ENCODE measurements at regions not wholly inside any gene's neighbourhood (a gene's known extent, or its start where the extent isn't known, plus 50 kb on each side); places are given as distances from the start of the nearest gene placed in this dataset.
A peak's percentile ranks its signal among the peaks of the same experiment; 100 is the strongest.
"Not testable (repeated sequence)": the region's sequence is repeated elsewhere in the genome, so short reads cannot be mapped to it uniquely, and the experiment has no call there.

DNA sequence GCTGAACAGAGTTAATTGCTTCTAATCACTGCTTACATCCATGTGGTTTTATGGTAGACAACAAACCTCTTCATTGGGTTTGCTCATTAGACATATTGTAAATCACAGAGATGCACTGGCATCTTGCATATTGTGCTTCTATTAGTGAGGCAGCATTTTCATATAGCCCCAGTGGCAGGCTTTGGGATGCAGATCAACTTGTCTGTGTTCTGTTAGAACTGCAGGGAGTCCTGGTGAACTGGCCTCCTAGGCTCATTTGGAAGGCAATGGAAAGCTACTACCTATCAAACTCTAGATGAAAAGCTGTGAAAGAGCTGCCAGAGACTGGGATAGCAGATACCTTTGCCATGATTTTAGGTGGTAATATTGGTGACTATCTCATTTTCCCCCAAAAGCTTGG lies 108.8 kb downstream of the NAA11 start:
- DNase-seq, result no peak

DNA sequence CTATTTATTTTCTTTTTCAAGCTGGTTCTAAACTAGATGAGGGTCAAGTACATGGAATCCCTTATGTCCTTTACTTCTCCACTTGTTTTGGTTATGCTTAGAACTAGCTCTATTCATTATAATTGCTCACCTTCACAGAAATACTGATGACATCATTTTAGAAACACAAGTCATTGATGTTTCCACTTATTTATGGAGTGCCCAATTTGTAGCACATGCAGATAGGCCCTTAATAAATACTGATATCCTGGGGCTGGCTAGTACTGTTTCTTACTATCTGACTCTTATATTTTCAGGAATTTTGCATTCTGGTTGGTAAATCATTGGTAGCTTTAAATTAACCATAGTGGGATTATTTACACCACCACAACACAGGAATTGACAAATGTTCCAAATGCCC lies 112.2 kb downstream of the NAA11 start:
- DNase-seq, result no peak

DNA sequence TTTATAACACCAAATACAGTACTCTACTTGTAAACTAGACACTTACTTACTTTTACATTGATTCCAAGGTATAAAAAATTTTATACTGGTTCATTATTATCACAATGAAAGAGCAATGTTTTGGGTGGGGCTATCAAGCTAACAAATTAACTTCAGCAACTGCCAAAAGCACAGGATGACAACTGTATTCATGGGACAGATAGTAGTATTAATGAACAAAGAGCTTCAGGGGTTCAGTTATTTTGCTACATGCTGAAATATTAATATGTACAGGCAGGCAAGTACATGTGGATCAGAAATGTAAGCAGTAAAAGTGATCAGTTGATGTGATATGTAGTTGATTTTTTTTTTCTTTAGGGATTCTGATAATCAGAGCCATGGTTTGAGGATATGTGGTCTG lies 112.9 kb downstream of the NAA11 start:
- no peak for DNase-seq

DNA sequence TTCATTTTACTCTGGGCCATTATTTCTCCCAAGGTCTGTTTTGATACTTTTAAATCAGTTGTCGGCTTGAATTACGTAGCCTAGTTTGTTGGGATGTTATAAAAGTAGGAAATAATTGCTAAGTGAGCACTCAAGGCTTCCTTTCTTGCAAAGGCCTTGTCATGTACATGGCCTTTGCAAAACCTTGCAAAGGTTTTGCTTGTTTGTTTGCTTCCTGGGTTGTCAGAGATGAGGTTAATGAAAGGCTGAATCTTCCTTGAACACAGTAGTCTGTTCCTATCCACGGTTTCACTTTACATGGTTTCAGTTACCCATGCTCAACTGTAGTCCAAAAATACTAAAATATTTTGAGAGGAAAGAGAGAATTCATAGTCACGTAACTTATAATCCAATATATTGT lies 113.5 kb downstream of the NAA11 start:
- DNase-seq, result no peak

DNA sequence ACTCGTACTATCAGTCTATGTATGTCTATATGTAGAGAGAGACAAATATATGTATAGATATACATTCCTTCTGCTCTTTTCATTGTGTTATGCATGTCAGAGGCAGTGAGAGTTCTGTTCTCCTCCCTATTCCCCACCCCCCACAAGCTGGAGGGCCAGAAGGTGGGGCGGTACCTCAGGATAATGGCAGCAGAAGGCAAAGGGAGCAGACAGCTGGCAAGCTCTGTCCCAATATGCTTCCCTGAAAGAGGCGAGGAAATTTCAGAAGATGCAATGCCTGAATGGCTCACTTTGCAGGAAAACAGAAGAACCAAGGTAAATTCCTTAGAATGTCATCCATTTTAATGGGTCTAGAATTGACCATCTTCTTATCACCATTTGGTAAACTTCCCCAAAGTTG lies 114.4 kb downstream of the NAA11 start:
- DNase-seq, result no peak

DNA sequence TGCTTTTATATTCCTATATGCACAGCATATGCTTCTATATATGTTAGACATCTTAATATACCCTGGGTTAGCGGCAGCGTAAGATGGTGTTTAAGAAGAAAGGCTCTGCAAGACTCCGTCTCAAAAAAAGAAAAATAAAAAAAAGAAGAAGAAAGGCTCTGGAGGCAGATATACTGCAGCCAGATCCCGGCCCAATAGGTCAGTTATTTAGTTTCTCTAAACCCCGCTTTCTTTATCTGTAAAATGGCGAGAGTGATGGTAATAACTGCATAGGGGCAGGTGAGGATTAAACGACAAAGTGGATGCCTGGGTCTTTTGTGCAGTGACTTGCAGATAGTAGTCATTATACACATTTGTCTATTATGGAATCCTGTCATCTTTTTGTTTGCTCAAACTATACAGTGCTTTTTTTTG lies 115.2 kb downstream of the NAA11 start:
- no peak for DNase-seq

DNA sequence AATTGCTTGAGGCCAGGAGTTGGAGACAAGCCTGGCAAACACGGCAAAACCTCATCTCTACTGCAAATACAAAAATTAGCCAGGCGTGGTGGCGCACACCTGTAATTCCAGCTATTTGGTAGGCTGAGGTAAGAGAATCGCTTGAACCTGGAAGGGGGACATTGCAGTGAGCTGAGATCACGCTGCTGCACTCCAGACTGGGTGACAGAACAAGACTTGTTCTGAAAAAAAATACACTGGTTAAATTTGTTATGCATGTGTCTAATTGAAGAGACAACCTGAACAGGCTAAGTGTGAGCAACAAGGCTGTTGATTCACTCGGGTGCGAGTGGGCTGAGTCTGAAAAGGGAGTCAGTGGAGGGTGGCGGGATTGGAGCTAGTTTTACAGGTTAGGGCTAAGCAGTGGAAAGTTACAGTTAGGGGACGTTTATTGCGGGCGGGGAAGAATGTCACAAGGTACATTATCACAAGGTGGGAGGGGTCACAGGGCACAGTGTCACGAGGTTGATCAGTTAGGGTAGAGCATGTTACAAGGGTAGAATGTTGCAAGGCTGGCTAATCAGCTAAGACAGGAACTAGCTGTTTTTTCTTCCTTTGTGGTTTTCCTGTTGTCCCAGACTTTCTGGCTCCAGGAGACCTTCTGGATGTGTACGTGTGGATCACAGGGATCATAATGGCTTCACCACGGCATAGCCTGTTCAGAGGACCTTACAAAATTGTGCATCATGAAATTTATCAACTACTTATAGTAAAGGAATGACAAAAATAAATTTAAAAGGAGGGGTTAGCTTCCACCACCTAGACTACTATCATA lies 115.8 kb downstream of the NAA11 start:
- no peak for DNase-seq

DNA sequence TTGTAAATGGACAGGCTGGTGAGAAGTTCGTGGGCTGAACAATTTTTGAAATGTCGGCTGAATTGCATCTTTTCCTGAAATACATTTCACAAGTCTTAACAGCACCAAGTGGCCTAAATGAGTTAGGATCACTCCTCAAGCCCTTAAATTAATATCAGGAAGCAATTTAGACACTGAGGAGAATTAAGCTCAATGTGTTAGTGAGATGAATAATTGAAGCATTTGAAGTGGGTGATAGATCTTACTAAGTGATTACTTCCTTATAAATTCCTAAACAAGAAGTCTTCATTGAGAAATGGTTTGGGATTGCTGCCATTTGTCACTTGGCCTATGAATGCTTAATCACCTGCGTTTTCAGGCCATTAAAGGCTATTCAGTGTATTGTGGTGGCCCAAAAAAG lies 116.8 kb downstream of the NAA11 start:
- DNase-seq, result no peak

DNA sequence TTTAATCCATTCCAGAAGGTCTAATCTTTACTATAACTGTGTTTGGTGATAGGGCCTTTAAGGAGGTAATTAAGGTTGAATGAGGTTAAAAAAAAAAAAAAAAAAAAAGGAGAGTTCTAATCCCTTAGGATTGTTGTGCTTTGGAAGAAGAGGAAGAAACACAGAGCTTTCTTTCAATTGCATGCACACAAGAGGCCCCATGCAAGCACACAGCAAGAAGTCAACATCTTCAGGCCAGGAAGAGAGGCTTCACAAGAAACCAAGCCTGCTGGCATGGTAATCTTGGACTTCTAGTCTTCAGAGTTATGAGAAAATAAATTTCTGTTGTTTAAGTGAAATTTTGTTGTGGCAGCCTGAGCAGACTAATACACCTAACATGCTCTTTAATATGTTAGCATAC lies 118.6 kb downstream of the NAA11 start:
- DNase-seq, result no peak

DNA sequence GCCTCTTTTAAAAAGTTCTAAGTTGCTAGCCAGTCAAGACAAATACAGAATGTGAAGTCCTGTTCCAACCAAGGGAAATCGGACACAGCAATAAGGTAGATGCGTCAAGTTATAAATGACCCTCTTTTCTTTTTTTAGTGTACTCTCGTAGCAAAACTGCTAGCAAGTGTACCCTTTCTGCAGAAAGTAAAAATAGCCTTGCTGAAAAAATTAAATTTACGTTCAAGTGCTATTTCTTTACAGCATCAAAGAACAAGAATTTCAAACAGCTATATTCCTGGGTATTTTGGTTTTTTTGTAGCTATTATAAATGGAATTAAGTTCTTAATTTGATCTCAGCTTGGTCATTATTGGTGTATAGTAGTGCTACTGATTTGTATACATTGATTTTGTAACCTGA lies 119.2 kb downstream of the NAA11 start:
- no peak for DNase-seq

DNA sequence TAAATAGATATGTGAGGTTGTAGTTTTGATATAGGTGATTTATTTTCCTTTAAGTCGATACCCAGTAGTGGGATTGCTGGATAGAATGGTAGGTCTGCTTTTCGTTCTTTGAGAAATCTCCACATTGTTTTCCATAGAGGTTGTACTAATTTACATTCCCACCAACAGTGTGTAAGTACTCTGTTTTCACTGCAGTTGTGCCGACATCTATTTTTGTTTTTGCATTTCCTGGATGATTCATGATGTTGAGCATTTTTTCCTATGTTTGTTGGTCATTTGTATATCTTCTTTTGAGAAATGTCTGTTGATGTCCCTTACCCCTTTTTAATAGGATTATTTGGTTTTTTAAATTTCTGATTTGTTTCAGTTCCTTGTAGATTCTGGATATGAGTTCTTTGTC lies 120.7 kb downstream of the NAA11 start:
- DNase-seq, result no peak

DNA sequence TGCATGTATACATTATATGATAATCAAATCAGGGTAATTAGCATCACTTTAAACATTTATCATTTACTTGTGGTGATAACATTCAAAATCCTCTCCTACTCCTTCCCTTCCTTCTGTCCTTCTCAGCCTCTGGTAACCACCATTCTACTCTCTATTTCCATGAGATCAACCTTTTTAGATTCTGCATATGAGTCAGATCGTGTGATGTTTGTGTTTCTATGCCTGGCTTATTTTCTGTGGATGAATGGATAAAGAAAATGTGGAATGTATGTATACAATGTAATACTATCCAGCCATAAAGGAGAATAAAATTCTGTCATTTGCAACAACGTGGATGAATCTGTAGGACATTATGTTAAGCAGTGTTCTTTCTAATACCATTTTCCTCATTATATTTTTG lies 123.9 kb downstream of the NAA11 start:
- DNase-seq, result no peak

DNA sequence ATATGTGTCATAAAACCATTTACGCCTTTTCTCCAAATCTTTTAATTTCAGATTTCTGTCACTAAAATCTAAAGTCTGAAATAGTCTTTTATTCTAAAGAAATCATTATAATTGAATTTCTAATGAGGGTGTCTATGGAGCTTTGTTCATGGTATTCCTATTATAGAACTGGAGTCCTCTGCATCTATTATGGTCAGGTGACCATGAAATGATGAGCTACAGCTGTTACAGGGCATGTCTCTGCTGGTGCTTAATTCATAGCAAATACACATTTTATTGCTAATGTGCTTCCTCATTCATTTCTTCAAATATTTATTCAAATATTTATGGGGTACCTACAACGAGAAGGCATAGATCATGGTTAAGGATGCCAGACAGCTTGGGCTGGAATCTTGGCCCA lies 126.1 kb downstream of the NAA11 start:
- DNase-seq, result no peak

DNA sequence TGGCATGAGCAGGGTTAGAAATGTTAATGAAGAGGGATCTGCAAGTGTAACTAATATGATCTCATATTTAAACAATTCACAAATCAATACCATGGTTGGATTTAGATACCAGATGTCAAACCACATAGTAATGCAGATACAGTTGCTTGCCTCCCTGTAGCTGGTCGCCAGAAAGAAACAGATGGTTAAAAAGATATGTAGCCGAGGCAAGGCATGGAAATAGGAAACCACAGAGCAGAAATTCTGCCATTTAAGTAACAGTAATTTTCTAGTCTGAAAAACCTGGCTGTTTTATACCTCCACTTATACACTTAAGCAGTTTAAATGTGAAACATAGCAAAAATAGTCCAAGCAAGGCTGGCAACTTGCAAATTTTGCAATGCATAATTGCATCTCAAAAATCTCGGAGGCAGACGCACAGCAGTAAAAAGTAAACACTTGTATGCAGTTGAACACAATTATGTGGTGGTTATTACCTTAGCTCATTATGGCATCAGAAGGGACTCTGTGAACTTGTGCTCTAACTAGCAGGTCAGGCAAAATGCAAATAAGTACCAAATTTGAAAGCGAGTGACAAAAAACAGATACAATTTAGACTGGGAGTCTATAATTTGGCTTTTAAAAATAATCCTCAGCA lies 126.8 kb downstream of the NAA11 start:
- no peak for DNase-seq

DNA sequence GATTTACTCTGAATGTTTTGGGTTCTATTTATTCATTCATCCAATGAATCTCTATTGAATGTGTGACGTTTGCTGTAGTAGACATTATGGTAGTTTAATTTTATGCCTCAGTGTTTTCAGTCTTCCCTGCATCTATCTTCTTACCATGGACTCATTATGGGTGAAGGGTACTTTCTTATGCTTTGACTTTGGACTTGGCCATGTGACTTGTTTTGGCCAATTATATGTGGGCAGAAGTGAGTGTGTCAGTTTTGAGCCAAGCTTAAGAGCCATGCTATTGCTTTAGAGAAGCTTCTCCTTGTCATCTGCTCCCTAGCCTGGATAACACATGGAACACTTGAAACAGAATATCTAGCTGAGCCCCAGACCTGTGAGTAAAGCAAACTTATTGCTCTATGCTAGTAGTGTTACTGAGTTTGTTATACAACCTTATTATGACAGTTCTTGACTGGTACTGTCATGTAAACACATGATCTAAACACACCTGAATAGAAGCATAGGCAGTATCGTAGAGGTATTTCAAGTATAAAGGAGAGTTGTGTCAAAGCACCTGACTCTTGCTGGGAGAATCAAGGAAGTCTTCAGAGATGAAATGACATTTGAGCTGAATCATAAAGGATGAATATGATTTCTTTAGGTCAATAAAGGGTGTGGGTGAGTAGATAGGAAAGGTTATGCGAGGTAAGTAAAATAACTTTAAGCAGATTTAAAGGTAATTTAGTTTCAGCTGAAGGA lies 128.4 kb downstream of the NAA11 start:
- DNase-seq, result no peak

DNA sequence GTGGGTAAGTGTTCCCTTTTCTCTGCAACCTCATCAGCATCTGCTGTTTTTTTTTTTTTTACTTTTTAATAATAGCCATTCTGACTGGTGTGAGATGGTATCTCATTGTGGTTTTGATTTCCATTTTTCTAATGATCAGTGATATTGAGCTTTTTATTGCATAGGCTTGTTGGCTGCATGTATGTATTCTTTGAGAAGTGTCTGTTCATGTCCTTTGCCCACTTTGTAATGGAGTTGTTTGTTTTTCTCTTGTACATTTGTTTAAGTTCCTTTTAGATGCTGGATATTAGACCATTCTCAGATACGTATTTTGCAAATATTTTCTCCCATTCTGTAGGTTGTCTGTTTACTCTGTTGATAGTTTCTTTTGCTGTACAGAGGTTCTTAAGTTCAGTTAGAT lies 134.6 kb downstream of the NAA11 start:
- not testable (repeated sequence) for DNase-seq

DNA sequence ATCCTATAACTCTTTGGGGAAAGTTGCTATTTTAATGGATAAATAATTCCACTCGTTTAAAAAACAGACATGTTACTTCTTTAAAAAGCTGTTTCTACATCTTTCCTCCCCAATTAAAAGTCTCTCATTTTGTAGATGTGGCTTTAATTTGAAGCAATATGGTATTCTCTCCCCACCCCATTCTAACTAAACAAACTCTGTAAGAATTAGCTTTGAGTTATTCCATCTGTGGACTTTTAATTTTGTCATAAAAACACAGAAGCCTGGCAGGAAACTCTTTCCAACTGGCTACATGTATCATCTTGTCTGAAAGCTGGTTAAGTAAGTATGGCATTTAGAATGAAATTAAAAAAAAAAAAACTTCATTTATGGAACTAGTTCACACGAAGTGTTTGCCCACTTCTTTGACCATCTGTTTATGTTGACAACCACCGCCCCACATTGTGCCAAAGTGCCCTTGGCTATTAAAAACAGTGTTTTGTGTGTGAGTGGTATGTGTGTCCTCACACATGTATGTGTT lies 140.3 kb downstream of the NAA11 start:
- no peak for DNase-seq

DNA sequence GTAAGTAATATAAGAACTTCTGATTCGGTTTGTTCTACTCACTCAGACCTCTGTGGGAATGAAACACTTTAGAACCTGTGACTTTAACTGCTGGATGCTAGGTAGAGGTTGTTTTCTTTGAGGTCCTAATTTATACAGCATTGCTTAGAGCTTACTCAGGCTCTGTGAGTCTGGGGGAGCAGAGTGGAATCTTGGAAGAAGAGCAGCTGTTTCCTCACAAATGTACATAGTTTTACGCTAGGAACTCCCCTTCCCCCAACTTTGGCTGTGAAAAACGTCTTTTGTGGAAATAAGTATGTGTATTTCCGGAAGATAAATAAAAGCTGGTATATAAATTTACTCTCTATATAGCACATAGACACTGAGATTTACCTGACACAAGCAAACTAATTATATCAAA lies 141.4 kb downstream of the NAA11 start:
- DNase-seq, result no peak

DNA sequence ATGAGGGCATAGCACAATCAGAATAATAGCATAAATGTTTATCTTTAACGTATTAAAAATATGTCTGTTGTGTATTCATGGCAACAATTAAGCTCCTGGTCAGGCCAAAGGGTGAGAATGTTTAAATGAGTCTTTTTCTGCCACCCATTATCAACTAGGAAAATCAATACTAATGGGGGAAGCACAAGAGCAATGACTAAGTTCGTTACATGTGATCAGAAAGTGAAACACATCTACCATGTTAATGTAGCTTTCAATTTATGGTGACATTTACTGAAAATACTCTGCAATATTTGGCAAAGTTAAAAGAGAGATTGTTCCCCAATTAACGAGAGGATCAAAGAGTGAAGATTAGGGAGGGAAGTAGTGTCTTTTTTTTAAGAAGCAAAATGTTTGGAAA lies 143.7 kb downstream of the NAA11 start:
- no peak for DNase-seq

DNA sequence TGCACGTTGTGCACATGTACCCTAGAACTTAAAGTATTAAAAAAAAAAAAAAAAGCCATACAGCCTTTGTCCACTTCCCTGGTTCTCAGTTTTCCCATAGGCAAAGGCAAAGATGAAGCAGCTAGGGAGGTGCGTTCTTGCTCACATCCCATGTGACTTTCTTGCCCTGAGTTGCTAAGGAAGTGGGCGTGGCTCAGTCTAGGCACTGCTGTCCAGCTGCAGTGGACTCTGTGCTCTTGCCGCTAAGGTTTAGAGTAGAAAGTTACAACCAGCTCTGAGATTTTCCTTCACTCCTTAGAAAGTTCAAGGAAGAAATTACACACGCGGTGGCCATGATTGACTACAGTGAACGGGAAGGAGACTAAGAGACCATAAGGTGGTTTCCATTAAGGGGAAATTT lies 144.7 kb downstream of the NAA11 start:
- no peak for DNase-seq

DNA sequence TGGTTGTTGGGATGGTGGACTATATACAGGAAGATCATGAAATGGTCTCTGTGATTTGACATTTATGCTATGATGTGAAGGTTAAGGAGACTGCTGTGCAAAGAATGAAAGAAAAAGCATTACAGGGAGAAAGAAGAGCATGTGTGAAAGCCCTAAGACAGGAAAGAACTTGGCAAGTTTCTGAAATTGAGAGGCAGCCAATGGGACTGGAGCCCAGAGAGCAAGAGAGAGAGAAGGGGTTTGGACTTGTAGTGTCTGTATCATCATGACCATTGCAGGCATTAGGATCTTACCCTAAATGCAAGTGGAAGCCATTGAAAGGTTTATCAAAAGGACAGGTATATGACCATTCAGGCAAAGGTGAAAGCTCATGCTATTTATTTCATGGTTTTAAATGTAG lies 147.1 kb downstream of the NAA11 start:
- DNase-seq, result peak; percentile 73

DNA sequence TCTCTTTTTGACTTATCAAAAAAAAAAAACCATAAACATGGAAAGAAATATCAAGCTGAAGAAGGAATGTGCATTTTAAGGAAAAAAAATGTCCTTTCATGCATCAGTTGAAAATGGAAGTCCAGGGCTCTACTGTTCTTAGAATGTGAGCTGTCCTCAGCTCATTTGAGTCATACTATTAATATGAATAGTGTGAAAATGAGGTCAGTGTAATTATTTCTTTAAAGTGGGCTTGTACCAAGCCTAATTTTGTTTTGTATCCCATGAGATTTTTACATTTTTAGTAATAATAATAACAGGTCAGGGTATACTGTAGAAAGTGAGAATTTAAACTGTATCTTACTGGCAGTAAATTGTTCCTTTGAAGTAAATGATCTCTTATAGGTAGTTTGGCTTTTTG lies 148.5 kb downstream of the NAA11 start:
- DNase-seq, result no peak

DNA sequence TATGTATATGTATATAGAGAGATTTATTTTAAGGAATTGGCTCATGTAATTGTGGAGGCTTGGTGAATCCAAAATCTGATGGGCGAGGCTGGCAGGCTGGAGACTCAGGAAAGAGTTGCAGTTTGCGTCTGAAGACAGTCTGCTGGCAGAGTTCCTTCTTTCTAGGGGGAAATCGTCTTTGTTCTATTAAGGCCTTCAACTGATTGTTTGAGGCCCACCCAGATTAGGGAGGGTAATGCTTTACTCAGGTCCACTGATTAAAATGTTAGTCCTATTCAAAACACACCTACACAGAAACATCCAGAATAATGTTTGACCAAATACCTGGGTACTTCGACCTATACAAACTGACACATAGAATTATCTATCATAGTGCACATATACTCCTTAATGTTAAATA lies 149.5 kb downstream of the NAA11 start:
- no peak for DNase-seq
